ENCODE measurements at regions not wholly inside any gene's neighbourhood (a gene's known extent, or its start where the extent isn't known, plus 50 kb on each side); places are given as distances from the start of the nearest gene placed in this dataset.

- ATAC-seq (no peak), DNase-seq (ENCODE audit: low spot score) (no peak)
These were observed 382.5 kb downstream of the MATN1 start for GRCh38 chr1:30340934-30341333.

- DNase-seq (ENCODE audit: low spot score) (no peak), ATAC-seq (no peak)
These were observed 383.5 kb downstream of the MATN1 start for GRCh38 chr1:30339866-30340265.

DNA sequence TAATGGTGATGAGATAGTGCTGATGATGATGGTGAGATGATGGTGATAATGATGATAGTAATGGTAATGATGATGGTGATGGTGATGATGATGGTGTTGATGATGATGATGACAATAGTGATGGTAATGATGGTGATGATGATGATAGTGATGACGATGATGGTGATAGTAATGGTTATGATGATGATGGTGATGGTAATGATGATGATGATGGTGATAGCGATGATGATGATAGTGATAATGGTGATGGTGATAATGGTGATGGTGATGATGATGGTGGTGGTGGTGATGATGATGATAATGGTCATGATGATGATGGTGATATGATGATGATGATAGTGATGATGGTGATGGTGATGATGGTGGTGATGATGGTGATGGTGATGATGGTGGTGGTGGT lies 384.6 kb downstream of the MATN1 start:
- ATAC-seq = no peak

GRCh38 chr1:30337324-30337620 lies 386.1 kb downstream of the MATN1 start:
- DNase-seq (ENCODE audit: low spot score) = no peak
- ATAC-seq = no peak

More for the DNA sequence above, 384.6 kb downstream of the MATN1 start:
- no peak for DNase-seq (ENCODE audit: low spot score)

GRCh38 chr1:30336550-30337323 lies 386.6 kb downstream of the MATN1 start:
- ATAC-seq (no peak), DNase-seq (ENCODE audit: low spot score) (no peak)

GRCh38 chr1:30335997-30336390 lies 387.4 kb downstream of the MATN1 start:
- DNase-seq (ENCODE audit: low spot score) (no peak), ATAC-seq (no peak)

DNA sequence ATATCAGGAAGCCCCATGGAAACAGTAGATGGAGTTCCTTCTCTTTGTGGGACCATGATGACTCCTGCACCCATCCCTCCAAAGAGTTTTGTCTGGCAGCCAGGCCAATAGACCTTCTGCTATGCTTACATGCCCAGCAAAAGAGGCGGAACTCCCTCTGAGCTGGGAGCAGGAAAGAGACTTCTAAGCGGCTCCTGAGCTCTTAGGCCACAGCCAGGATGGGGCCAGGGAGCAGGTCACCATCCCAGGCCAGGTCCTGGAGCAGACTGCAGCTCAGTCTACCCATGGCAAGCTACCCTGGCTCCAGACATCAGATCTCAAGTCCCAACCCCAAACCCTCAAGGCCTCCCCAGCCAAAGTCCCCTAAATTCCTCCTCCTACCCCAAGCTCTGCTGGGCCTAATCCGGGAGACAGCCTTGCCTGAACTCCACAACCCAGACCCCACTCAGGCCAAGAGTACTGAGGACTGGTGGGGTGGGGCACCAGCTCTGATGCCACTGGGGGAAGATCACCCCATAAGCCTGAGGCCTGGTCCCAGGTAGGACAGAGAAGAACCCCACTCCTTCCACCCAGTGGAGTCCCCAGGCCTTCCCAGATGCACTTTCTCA lies 387.9 kb downstream of the MATN1 start:
- no peak for ATAC-seq
- DNase-seq (ENCODE audit: low spot score) = no peak

DNA sequence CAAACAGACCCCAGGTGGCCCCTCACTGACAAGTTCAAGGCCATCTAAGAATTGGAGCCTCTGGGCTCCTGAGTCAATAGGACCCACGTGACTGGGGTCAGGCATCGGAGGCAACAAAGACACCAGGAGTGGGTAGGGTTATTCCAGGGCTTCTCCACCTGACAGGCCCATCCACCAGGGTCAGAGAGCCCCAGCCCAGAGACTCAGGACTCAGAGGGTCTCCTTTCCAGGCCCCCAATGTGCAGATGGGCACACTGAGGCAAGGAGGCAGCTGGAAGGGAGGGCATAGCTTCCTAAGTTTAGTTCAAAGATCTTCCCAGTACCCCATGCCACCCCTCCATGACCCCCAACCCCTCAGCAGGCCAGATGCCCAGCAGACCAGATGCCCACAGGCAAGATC lies 388.6 kb downstream of the MATN1 start:
- ATAC-seq (no peak), DNase-seq (ENCODE audit: low spot score) (no peak)

GRCh38 chr1:30332116-30333094 lies 391.0 kb downstream of the MATN1 start:
- no peak for DNase-seq (ENCODE audit: low spot score)

GRCh38 chr1:30331415-30332065 lies 391.8 kb downstream of the MATN1 start:
- no peak for ATAC-seq
- no peak for DNase-seq (ENCODE audit: low spot score)

More at GRCh38 chr1:30332116-30333094, 391.0 kb downstream of the MATN1 start:
- ATAC-seq = no peak

DNA sequence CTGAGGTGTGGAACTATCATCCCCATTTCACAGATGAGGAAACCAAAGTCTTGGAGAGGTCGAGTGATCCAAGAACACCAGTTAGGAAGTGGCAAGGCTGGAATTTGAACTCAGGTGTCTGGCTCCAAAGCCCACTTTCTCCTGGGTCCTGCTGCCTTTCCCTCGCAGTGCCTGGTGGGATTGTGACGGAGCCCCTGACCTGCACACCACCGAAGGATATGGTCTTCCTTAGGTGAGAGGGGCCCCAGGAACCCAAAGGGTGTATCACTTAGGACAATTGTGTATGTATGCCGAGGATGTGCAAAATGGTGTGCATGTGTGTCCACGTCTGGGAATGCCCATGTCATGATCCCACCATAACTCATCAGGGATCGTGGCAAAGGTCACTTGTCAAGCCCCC lies 392.7 kb downstream of the MATN1 start:
- DNase-seq (ENCODE audit: low spot score) (no peak), ATAC-seq (no peak)

GRCh38 chr1:30329802-30330557 lies 393.4 kb downstream of the MATN1 start:
- DNase-seq (ENCODE audit: low spot score) (no peak), ATAC-seq (no peak)

DNA sequence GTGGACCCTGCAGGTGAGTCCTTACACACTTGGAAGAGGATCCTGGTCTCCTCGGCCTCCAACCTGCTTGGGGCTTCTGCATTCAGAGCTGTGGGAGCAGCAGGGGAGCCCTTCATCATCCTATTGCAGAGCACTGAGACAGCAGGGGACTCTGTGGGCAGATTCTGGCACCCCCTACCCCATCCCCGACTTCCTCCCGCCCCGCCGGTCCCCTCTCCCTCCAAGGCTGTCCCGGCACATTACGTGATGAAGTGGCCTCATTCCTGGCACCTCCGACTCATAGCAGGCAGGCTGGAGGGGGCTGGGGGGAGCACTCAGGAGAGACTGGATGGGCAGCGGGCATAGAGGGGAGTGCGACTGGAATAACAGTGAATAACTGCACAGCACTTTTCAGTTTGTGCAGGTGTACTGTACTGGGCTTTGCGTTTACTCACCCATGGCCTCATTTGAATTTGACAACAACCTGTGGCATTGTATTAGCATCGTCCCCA lies 394.1 kb downstream of the MATN1 start:
- DNase-seq (ENCODE audit: low spot score) = no peak

DNA sequence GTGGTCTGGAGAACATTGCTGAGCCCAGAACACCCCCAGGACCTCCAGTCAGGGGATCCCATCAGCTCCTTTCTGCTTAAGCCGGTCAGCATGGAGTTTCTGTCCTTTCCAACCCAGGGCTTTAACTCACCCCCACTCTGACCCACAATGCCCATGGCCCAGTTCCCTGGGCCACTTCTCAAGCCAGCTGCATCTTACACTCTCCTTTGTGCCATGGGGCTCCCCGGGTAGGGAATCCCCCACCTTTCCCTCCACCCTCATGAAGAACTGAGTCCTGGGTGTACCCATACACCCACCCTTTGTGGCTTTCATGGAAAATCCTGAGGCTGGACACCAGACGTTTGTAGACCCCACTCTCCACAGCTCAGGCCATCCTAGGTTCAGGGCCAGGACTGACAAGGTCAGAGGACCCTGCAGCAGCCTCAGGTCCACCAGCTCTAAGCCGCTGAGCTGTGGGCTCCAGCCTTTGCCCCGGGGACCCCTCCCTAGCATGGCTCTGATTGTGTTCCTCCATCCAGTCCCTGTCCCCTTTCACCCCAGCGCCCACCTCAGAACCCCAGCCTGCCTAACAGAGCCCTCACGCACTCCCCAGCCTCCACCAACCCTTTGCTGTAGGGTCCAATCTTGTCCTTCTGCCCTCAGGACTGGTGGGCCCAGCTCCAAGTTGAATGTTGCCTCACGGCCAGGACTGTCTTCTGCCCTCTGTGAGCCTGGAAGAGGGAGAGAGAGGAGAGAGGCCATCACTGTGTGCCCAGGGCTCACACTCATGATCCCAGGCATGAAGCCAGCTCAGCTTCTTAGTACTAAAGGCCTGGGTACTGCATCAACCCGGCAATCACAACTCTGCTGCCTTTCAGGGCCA lies 394.8 kb downstream of the MATN1 start:
- DNase-seq (ENCODE audit: low spot score) (no peak), ATAC-seq (no peak)

More for the DNA sequence above, 394.1 kb downstream of the MATN1 start:
- ATAC-seq = no peak

DNA sequence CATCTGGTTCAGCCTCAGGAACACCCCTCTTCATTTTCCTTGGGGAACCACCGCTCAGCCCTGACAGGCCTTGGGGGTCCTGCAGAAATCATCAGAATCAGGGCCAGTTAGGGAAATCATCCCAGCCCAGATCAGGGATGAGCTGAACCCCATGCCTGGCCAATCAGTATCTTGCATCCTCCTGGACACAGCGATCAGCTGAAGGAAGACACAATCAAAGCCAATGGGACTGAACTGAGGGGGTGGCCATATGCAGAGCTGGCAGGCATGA lies 395.4 kb downstream of the MATN1 start:
- no peak for ATAC-seq
- DNase-seq (ENCODE audit: low spot score) = no peak

DNA sequence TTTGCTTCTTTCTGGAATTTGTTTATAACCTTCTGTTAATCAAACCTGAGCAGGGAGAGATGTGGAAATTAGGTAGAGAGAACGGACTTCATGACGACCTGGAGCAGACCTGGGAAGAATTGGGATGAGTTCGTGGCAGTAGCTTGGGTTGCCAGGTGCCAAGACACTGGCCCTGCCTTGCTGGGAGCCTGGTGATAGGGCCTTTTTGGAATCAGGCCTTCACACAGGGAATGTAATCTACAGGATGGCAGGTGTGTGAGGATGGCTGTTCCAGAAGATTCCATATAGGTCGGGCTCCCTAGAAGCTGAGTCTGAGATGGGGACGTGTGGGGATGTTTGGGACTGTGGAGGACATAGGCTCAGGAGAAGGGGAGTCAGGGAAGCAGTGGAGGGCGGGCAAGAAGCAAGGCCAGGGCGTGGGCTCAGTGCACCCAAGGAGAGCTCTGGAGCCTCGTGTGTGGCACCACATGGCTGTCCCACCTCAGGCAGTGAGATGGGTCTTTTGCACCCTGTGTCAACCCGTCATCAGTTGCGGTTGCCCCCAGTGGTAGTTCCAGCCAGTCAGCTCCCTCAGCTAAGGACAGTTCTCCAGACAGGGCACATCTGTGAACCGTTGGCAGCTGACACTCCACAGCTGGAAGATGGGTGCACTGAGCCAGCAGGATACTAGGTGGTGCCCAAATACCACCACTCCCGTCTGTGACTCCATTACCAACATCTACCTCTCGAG lies 395.9 kb downstream of the MATN1 start:
- no peak for DNase-seq (ENCODE audit: low spot score)

DNA sequence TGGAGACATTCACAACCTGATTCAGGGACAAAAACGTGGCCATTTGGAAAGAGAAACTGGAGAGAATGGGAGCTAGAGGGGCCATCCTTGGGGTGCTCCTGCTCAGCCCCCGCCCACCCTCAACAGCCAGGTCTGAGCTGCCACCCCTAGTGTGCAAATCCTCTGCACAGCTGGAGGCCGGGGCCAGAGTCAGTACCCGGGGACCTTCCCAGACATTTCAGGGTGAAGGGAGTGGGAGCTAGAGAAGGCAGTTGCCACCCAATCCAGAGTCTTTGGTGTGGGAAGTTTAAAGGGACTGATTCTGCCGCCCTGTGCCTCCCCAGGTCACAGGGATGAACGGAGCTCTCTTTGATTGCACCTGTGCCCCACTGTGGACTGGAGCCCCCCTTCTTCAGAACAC lies 397.4 kb downstream of the MATN1 start:
- no peak for DNase-seq (ENCODE audit: low spot score)

More for the DNA sequence above, 395.9 kb downstream of the MATN1 start:
- ATAC-seq = no peak

GRCh38 chr1:30325085-30325935 lies 398.1 kb downstream of the MATN1 start:
- ATAC-seq = no peak
- no peak for DNase-seq (ENCODE audit: low spot score)

More for the DNA sequence above, 397.4 kb downstream of the MATN1 start:
- ATAC-seq = no peak
